ENCODE measurements at regions not wholly inside any gene's neighbourhood (a gene's known extent, or its start where the extent isn't known, plus 50 kb on each side); places are given as distances from the start of the nearest gene placed in this dataset.

DNA sequence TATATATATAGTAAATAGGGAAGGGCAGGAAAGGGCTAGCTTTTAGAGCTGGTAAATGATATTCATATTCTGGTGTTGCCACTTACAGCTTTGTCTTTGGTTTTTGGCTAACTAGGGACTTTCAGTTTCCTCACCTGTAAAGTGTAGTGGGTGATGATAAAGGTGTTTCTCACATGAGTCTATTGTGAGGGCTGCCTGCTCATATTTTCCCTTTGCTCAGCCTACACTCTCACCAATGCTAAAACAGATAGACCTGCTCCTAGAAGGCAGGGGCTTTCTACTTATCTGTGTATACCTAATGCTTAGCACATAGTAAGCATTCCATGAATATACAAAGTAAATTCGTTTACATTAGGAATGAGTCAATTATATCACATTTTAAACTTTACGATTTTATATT is 137.2 kb upstream of the HS3ST1 start:
- Mint-ChIP-seq H3K4me1 (ENCODE audit: low read depth in 2 of 2) (no peaks in the 10 kb centered on the region), H3K36me3 (ENCODE audit: insufficient read depth) (no peaks in the 10 kb centered on the region), H3K9me3 (peaks cover 3 to 9% of the 10 kb centered on the region in 2 donors), H3K27me3 (no peaks in the 10 kb centered on the region), H3K27ac (no peak overlapping the region), H3K4me3 (no peak overlapping the region)
- DNase-seq = no peak
- ATAC-seq (replicated peaks) = no peak

DNA sequence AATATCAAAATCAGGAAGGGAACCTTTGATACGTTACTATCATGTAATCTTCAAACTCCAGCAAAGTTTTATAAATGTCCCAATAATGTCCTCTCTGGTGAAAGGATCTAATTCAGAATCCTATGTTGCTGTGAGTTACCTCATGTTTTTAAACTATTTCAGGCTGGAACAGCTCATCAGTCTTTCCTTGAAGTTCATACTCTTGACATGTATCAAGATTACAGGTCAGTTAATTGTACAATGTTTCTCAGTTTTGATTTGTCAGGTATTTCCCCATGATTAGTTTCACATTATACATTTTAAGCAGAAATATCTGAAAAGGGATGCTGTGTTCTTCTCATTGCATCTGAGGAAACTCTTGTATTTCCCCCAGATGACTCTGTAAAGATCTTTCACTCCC is 136.5 kb upstream of the HS3ST1 start:
- Mint-ChIP-seq H3K4me1 (ENCODE audit: low read depth in 2 of 2) (no peaks in the 10 kb centered on the region), H3K27me3 (peaks cover 0 to 2% of the 10 kb centered on the region in 2 donors)
- DNase-seq = no peak

DNA sequence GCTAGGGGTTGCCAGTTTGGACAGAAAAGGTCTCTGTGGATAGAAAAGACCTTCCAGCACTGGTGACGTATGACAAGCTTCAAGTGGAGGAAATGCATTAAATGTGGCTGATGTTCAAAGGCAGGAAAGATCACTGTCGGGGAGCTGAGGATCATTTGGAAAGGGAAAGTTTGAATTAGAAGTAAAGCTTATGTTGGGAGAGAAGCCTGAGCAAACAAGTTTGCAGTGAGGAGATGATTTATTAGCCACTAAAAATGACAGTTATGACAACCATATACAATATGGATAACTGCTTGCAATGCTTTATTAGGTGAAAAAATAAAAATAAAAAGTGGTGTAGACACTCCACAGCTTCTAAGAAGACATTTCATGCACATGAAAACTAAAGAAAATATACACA is 135.3 kb upstream of the HS3ST1 start:
- H3K4me1 Mint-ChIP-seq (ENCODE audit: low read depth in 2 of 2) = no peaks in the 10 kb centered on the region
- H3K4me3 Mint-ChIP-seq = no peak overlapping the region
- peaks cover 3 to 18% of the 10 kb centered on the region in 2 donors for H3K9me3 Mint-ChIP-seq
- peaks cover 0 to 14% of the 10 kb centered on the region in 2 donors for H3K27me3 Mint-ChIP-seq
- no peaks in the 10 kb centered on the region for H3K36me3 Mint-ChIP-seq (ENCODE audit: insufficient read depth)
- DNase-seq = no peak
- no peak for ATAC-seq (replicated peaks)
- no peak overlapping the region for H3K27ac Mint-ChIP-seq

More for the DNA sequence above, 136.5 kb upstream of the HS3ST1 start:
- Mint-ChIP-seq H3K27ac (no peak overlapping the region), H3K4me3 (no peak overlapping the region), H3K36me3 (ENCODE audit: insufficient read depth) (no peaks in the 10 kb centered on the region), H3K9me3 (peaks cover 3 to 9% of the 10 kb centered on the region in 2 donors)
- ATAC-seq (replicated peaks) = no peak

DNA sequence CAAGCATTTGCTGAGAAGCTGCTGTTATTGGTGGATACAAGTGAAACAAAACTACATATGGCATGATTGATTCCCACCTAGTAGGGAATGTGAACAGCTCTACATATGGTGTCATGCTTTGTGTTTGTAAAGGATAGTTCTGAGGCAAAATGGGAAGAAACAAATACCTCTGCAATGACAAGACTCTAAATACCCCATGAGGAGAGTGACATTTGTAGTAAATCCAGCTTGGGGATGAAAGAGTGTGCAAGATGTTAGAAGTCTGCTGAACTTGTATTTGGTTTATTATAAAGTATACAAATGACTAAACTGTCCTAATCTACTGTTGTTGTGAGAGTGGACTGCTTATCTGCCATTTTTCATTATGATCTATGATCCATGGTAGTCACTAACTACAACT is 120.8 kb upstream of the HS3ST1 start:
- Mint-ChIP-seq H3K27ac (no peak overlapping the region), H3K4me3 (no peak overlapping the region), H3K27me3 (peaks cover 13 to 20% of the 10 kb centered on the region in 2 donors), H3K9me3 (no peaks in the 10 kb centered on the region), H3K4me1 (ENCODE audit: low read depth in 2 of 2) (no peaks in the 10 kb centered on the region), H3K36me3 (ENCODE audit: insufficient read depth) (no peaks in the 10 kb centered on the region)
- DNase-seq (no peak), ATAC-seq (replicated peaks) (no peak)

DNA sequence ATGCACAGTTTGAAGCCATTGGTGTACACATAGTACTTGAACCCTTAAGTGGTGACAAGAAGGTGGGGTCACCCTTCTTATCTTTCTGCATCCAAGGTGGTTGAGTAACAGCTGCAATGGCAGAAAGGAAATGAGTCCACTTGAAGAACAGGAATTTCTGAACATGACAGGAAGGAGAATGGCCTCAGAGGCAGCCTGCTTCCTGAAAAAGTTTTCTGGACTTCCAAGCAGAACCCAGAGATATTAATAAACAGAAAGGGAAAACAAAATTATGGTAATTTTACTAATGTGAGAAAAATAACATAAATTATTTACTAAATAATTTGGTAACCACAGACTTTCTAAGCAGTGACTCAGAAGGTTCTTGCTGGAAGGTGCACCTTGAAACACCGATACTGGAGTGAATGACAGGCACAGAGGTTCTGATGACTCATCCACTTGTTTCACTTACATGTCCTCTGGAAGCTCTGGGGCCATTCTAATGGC is 119.9 kb upstream of the HS3ST1 start:
- Mint-ChIP-seq H3K4me1 (ENCODE audit: low read depth in 2 of 2) (no peaks in the 10 kb centered on the region), H3K27ac (no peak overlapping the region), H3K27me3 (peaks cover 8 to 14% of the 10 kb centered on the region in 2 donors), H3K9me3 (no peaks in the 10 kb centered on the region), H3K4me3 (no peak overlapping the region), H3K36me3 (ENCODE audit: insufficient read depth) (no peaks in the 10 kb centered on the region)
- no peak for ATAC-seq (replicated peaks)
- no peak for DNase-seq

DNA sequence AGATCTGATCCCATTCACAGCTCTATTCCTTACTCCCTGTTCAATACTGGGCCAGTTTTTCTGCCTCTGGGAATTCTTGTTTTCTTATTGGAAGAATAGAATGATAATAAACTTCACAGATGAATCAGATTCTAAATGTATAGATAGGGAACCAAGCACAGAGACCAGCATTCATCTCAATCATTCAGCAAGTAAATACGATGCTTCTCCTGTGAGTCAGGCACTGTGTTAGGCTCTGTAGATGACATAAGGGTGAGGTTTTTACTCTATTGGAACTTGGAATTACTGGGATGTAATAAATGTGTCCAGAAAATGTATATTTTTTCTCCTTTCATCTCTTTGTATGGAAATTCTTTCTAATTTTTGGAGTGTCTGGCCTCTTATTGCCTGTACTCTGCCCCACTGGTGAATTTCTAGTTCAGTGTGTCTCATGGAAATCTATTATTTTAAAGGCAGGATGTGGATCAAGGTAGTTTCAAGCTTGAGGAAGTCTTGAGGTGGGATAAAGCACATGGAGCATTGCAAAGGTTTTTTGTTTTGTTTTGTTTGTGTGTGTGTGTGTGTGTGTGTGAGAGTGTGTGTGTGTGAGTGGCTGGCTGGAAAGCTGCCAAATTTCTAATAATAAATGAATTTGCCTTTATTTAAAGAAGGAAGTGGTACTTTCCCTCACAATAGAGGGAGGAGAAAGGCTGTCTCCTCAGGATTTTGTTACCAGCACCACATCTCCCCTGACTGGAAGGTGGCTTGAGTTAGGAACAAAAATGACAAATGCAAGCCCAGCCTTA is 117.9 kb upstream of the HS3ST1 start:
- ATAC-seq (replicated peaks) (no peak), DNase-seq (no peak)
- H3K27ac Mint-ChIP-seq = no peak overlapping the region

DNA sequence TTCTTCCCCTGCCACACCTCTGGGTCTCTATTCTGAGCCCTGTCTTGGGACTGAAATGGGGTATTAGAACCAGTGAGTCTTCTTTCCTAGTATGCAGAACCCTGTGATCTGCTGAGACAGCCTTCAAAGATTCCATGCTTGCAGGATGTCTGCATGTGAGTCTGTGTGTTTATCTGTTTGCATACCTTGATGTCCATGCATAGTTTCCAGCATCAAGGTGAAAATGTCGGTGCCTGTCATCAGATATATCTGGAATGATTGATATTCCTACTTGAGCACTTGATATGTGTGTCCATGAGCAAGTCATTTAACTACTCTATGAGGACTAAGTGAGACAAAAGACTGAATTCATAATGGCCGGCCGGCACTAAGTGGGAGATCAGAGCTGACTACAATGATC is 117.0 kb upstream of the HS3ST1 start:
- Mint-ChIP-seq H3K4me3 (no peak overlapping the region), H3K9me3 (no peaks in the 10 kb centered on the region), H3K27me3 (peaks cover 8 to 14% of the 10 kb centered on the region in 2 donors), H3K4me1 (ENCODE audit: low read depth in 2 of 2) (no peaks in the 10 kb centered on the region), H3K27ac (no peak overlapping the region), H3K36me3 (ENCODE audit: insufficient read depth) (no peaks in the 10 kb centered on the region)
- no peak for ATAC-seq (replicated peaks)
- no peak for DNase-seq

More for the DNA sequence above, 117.9 kb upstream of the HS3ST1 start:
- H3K4me1 Mint-ChIP-seq (ENCODE audit: low read depth in 2 of 2) = no peaks in the 10 kb centered on the region
- no peaks in the 10 kb centered on the region for H3K36me3 Mint-ChIP-seq (ENCODE audit: insufficient read depth)
- no peaks in the 10 kb centered on the region for H3K9me3 Mint-ChIP-seq
- H3K4me3 Mint-ChIP-seq = no peak overlapping the region
- peaks cover 8 to 14% of the 10 kb centered on the region in 2 donors for H3K27me3 Mint-ChIP-seq

DNA sequence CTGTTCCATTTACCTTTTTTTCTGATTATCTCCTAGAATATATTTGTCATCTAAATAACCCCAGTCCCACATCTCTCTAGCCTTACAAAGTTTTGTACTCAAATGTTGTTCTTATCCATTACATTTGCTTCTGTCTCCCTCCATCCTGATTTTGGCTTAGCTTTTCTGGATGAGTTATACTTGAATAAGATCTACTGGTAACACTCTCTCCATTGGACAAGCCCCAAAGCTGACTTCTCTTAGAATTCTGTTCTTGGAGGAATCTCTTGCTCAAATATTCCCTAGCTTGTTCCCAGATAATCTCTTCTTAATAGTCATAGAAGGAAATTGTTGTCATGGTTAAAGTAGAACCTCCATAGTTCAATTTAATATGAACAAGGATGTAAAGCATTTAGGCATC is 115.5 kb upstream of the HS3ST1 start:
- peaks cover 8 to 14% of the 10 kb centered on the region in 2 donors for H3K27me3 Mint-ChIP-seq
- no peaks in the 10 kb centered on the region for H3K9me3 Mint-ChIP-seq
- H3K36me3 Mint-ChIP-seq (ENCODE audit: insufficient read depth) = no peaks in the 10 kb centered on the region
- H3K4me1 Mint-ChIP-seq (ENCODE audit: low read depth in 2 of 2) = no peaks in the 10 kb centered on the region
- ATAC-seq (replicated peaks) (no peak), DNase-seq (no peak)
- H3K27ac Mint-ChIP-seq = no peak overlapping the region
- no peak overlapping the region for H3K4me3 Mint-ChIP-seq

DNA sequence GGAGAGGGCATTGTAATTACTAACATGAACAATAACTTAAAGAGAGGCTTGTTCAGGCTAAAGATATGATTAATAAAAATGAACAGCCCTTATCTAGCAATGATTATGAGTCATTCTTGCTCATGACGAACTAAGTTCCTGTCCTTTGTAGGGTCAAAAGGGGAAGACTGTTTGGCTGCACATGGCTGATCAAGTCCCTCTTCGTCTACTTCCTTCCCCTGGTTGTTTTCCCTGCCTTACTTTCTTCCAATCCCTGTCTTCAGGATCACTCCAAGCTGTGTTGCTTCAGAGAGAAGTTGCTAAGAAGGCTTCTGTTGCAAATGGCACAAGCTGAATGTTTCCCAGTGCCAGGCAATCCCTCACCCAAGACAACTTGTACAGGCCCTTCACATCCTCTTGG is 115.0 kb upstream of the HS3ST1 start:
- Mint-ChIP-seq H3K27me3 (peaks cover 8 to 14% of the 10 kb centered on the region in 2 donors), H3K27ac (no peak overlapping the region), H3K9me3 (no peaks in the 10 kb centered on the region), H3K4me1 (ENCODE audit: low read depth in 2 of 2) (no peaks in the 10 kb centered on the region), H3K4me3 (no peak overlapping the region), H3K36me3 (ENCODE audit: insufficient read depth) (no peaks in the 10 kb centered on the region)
- ATAC-seq (replicated peaks) (no peak), DNase-seq (no peak)

DNA sequence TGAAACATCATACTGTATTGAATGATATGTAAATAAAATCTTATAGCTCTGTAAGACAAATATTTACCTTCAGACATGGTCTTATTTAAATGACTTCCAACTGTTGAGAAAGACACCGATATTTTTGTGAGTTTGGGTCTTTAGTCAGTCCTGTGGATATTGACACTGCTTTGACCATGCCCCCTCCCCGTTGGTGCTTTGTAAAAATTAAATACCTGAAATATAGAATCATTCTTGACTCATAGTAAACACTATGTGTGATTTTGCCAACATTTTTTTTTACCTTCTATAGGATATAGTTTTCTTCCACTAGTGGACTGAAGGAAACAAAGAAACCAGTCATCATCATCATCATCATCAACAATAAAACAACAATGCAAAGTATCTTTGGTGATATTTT is 114.3 kb upstream of the HS3ST1 start:
- Mint-ChIP-seq H3K4me1 (ENCODE audit: low read depth in 2 of 2) (no peaks in the 10 kb centered on the region), H3K27me3 (peaks cover 4 to 7% of the 10 kb centered on the region in 2 donors), H3K9me3 (no peaks in the 10 kb centered on the region), H3K27ac (no peak overlapping the region), H3K4me3 (no peak overlapping the region), H3K36me3 (ENCODE audit: insufficient read depth) (no peaks in the 10 kb centered on the region)
- DNase-seq = no peak
- no peak for ATAC-seq (replicated peaks)

DNA sequence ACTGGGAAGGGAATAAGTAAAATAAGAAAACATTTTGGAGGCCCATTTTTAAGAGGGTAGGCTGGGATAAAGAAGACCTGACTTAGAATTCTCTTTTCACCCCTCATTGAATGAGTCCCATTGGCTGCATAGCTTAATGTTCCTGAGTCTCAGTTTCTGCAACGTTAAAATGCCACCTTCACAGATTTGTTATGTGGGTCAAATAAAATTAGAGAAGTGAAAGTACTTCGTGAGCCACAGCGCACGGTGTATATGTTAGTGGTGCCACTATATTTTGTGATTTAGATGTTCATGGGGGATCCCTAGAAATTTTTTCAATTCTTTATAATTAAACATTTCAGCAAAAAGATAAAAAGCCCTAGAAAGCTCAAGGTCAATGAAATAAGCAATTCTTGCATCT is 109.2 kb upstream of the HS3ST1 start:
- H3K36me3 Mint-ChIP-seq (ENCODE audit: insufficient read depth) = no peaks in the 10 kb centered on the region
- no peaks in the 10 kb centered on the region for H3K4me1 Mint-ChIP-seq (ENCODE audit: low read depth in 2 of 2)
- DNase-seq (no peak), ATAC-seq (replicated peaks) (no peak)
- no peak overlapping the region for H3K27ac Mint-ChIP-seq
- peaks cover 0 to 20% of the 10 kb centered on the region in 2 donors for H3K27me3 Mint-ChIP-seq
- H3K4me3 Mint-ChIP-seq = no peak overlapping the region
- no peaks in the 10 kb centered on the region for H3K9me3 Mint-ChIP-seq

DNA sequence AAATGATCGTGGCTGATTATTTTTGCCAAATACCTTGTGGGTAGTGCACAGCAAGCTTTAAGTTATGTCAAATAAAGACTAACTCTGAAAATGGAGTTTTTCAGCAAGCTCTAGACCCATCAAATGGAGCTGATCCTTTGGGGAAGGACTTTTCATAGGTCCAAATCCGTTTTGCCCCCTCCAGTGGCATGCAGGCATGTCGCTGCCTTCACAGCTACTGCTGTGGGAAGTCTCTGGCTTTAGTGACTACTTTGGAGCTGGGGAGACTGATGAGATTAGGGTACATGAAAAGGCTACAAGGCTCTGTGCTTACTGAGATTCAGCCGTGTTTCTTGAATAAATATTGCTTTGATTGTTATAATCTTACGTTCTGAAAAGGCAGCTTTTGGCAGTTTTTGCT is 106.6 kb upstream of the HS3ST1 start:
- Mint-ChIP-seq H3K4me3 (no peak overlapping the region), H3K36me3 (ENCODE audit: insufficient read depth) (no peaks in the 10 kb centered on the region), H3K27ac (no peak overlapping the region), H3K4me1 (ENCODE audit: low read depth in 2 of 2) (no peaks in the 10 kb centered on the region), H3K9me3 (no peaks in the 10 kb centered on the region), H3K27me3 (peaks cover 0 to 24% of the 10 kb centered on the region in 2 donors)
- DNase-seq (no peak), ATAC-seq (replicated peaks) (no peak)

DNA sequence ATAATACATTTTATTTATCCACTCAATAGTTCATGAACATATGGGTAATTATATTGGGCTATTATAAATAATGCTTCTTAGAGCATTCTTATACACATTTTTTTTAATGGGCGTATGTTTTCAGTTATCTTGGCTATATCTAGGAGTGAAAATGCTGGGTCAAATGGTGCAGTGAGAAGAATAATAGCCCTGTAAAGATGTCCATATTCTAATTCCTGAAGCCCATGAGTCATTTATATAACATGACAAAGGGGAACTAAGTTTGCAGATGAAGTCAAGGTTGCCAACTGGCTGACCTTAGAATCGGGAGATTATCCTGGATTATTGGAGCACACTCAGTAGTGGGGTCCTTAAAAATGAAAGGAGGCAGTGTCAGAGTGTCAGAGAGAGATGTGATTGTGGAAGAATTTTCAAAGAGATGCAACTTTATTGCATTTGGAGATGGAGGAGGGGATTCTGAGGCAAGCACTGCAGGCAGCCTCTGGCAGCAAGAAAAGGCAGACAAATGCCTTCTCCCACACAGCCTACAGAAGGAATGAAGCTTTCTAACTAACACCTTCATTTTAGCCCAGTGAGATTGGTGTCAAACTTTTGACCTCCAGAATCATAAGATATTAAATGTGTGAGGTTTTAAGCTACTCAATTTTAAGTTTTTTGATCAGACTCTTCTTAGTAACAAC is 106.1 kb upstream of the HS3ST1 start:
- no peaks in the 10 kb centered on the region for H3K36me3 Mint-ChIP-seq (ENCODE audit: insufficient read depth)
- no peaks in the 10 kb centered on the region for H3K9me3 Mint-ChIP-seq
- ATAC-seq (replicated peaks) (no peak), DNase-seq (no peak)
- H3K27ac Mint-ChIP-seq = no peak overlapping the region
- no peaks in the 10 kb centered on the region for H3K4me1 Mint-ChIP-seq (ENCODE audit: low read depth in 2 of 2)
- H3K4me3 Mint-ChIP-seq = no peak overlapping the region
- H3K27me3 Mint-ChIP-seq = peaks cover 0 to 26% of the 10 kb centered on the region in 2 donors

DNA sequence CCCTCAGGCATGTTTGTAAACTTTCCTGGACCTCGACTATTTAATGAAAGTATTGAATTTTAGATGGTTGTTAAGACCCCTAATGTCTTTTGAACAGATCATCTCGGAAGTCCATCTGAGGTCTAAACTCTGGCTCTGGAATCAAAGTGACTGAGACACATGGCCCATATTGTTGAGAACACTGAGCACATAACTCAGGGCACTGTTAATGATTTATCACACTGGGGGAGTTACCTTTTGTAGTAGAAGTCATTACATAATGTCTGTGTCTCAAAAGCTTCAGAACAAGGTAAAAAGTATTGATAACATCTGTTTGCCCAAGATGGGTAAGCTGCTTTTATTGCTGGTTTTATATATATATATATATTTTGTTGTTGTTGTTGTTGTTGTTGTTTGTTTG is 103.4 kb upstream of the HS3ST1 start:
- H3K27me3 Mint-ChIP-seq = peaks cover 0 to 26% of the 10 kb centered on the region in 2 donors
- no peak for ATAC-seq (replicated peaks)

More for the DNA sequence above, 103.4 kb upstream of the HS3ST1 start:
- no peaks in the 10 kb centered on the region for H3K4me1 Mint-ChIP-seq (ENCODE audit: low read depth in 2 of 2)
- no peaks in the 10 kb centered on the region for H3K36me3 Mint-ChIP-seq (ENCODE audit: insufficient read depth)
- no peak overlapping the region for H3K4me3 Mint-ChIP-seq
- no peaks in the 10 kb centered on the region for H3K9me3 Mint-ChIP-seq
- DNase-seq = no peak
- no peak overlapping the region for H3K27ac Mint-ChIP-seq
